ENCODE measurements at regions not wholly inside any gene's neighbourhood (a gene's known extent, or its start where the extent isn't known, plus 50 kb on each side); places are given as distances from the start of the nearest gene placed in this dataset.

- no peak for TF ChIP-seq GATA2 (IDR thresholded peaks at IDR 0.05; ENCODE audit: low read depth, low read length)
- TF ChIP-seq GATA3 (IDR thresholded peaks at IDR 0.05; ENCODE audit: low read depth, low read length), result no peak
Observed at GRCh38 chr13:90105276-90105675, 1242.2 kb upstream of the MIR17HG start.

All from SH-SY5Y (cell line).